K562 (cell line): ENCODE measurements at regions not wholly inside any gene's neighbourhood (a gene's known extent, or its start where the extent isn't known, plus 50 kb on each side); places are given as distances from the start of the nearest gene placed in this dataset.

Experiments used
- ATAC-seq: fragments of 200-7000 bp; cut with Tn5 transposase; 3 replicates; pipeline ENCODE4 v1.9.1; 2020; ENCODE audit warnings: moderate library complexity
- BruUV-seq: library from RNA; stranded (reverse); fragments of 400-500 nt; replicated peaks from 2 replicates; lab custom pipeline; 2021; lab: Mats Ljungman, UMichigan
- CTCF ChIA-PET: fragments of 300-600 bp; formaldehyde crosslinking; extraction: SDS; loops from one replicate; lab custom pipeline; 2021; ENCODE audit warnings: low intra/inter-chr PET ratio; lab: Yijun Ruan, JAX
- POLR2A ChIA-PET: fragments of 300-600, 350-650 bp; sonication (Branson Sonifier 250); formaldehyde crosslinking; extraction: SDS; loops from one replicate; lab custom pipeline; 2021; ENCODE audit warnings: antibody characterized with exemption, inconsistent platforms; lab: Yijun Ruan, JAX
- DNase-seq, 4 experiments: peaks; one replicate each; pipeline versions ENCODE4 v3.0.0 to v3.0.0-alpha.2; 2011 to 2018; ENCODE audit warnings: low spot score in 3 of 4, mixed read lengths in 3 of 4; ENCODE audit errors: extremely low read depth in 1 of 4
- FAIRE-seq: peaks from 2 replicates; lab custom pipeline; 2011; peaks lifted over from hg19 to GRCh38; lab: Jason Lieb, UNC
- H2AFZ ChIP-seq: 2 replicates; pipeline ENCODE4 v1.6.0; 2011; ENCODE audit warnings: low read depth, low read length, control low read depth, inconsistent platforms
- H3K27ac ChIP-seq: fragments of 200-600 bp; 3 replicates; pipeline ENCODE4 v1.8.0; 2011; ENCODE audit warnings: low read depth, mild to moderate bottlenecking, control low read depth, inconsistent platforms, low read length, moderate library complexity, mixed read lengths; ENCODE audit errors: extremely low read depth
- H3K27me3 ChIP-seq, 2 experiments: fragments of 300-600 bp in 1 of 2; 2 replicates in 1 of 2; 3 replicates in 1 of 2; pipeline versions ENCODE4 v1.6.0 to v1.8.0; 2011; ENCODE audit warnings: inconsistent platforms in 2 of 2, low read length in 2 of 2, mild to moderate bottlenecking in 1 of 2, mixed read lengths in 1 of 2, moderate library complexity in 1 of 2; ENCODE audit not compliant: control insufficient read depth in 2 of 2, insufficient read depth in 2 of 2
- H3K36me3 ChIP-seq: fragments of 300-600 bp; 3 replicates; pipeline ENCODE4 v1.8.0; 2011; ENCODE audit warnings: mild to moderate bottlenecking, low read length, inconsistent platforms; ENCODE audit not compliant: control insufficient read depth, insufficient read depth
- H3K4me1 ChIP-seq, 2 experiments: fragments of 200-600 bp in 1 of 2; replicated peaks in 1 of 2; 2 replicates in 1 of 2; 3 replicates in 1 of 2; pipeline versions ENCODE4 v1.5.1 to v1.8.0; 2011; ENCODE audit warnings: inconsistent platforms in 2 of 2, low read length in 2 of 2, mild to moderate bottlenecking in 1 of 2, mixed read lengths in 1 of 2, moderate library complexity in 1 of 2; ENCODE audit not compliant: control insufficient read depth in 2 of 2, insufficient read depth in 2 of 2
- H3K4me2 ChIP-seq: 2 replicates; pipeline ENCODE4 v1.6.1; 2011; ENCODE audit warnings: low read length, control low read depth, inconsistent platforms, mixed read lengths; ENCODE audit not compliant: insufficient read depth
- H3K4me3 ChIP-seq: fragments of 200-600 bp; sonication (generic), shearing (Covaris generic); 2 replicates; pipeline ENCODE4 v1.5.1; 2016; ENCODE audit warnings: control low read depth, inconsistent platforms
- H3K79me2 ChIP-seq: fragments of 200-600 bp; 3 replicates; pipeline ENCODE4 v1.8.0; 2011; ENCODE audit warnings: low read length, inconsistent platforms; ENCODE audit not compliant: control insufficient read depth, insufficient read depth
- H3K9ac ChIP-seq, 2 experiments: 2 replicates each; pipeline versions ENCODE4 v1.6.0 to v1.6.1; 2011; ENCODE audit warnings: low read depth in 2 of 2, low read length in 2 of 2, control low read depth in 1 of 2, inconsistent platforms in 1 of 2, mild to moderate bottlenecking in 1 of 2, mixed read lengths in 1 of 2; ENCODE audit not compliant: insufficient read depth in 1 of 2
- H3K9me1 ChIP-seq: one replicate; pipeline ENCODE4 v1.6.0; 2011; ENCODE audit warnings: inconsistent platforms, mild to moderate bottlenecking, low read length, moderate library complexity; ENCODE audit not compliant: control insufficient read depth, insufficient read depth
- H3K9me3 ChIP-seq: replicated peaks from 2 replicates; pipeline ENCODE4 v1.5.1; 2011; ENCODE audit warnings: low read depth, low read length, inconsistent platforms; ENCODE audit not compliant: control insufficient read depth, insufficient read depth
- H4K20me1 ChIP-seq: replicated peaks from 2 replicates; pipeline ENCODE4 v1.6.1; 2011; ENCODE audit warnings: low read length, inconsistent platforms, mixed read lengths; ENCODE audit not compliant: control insufficient read depth, insufficient read depth
- KLF6 ChIP-seq: fragments of 250-450 bp; sonication (Bioruptor Pico); IDR thresholded peaks from 2 replicates; pipeline ENCODE4 v1.4.0; 2020; ENCODE audit warnings: mild to moderate bottlenecking, moderate library complexity, borderline replicate concordance
- MEIS2 ChIP-seq: fragments of 450-650 bp; IDR thresholded peaks from 2 replicates; pipeline ENCODE4 v1.6.1; 2014; ENCODE audit warnings: mild to moderate bottlenecking; ENCODE audit not compliant: partially characterized antibody
- ZNF384 ChIP-seq: IDR thresholded peaks from 2 replicates; pipeline ENCODE4 v1.6.1; 2012; ENCODE audit warnings: low read depth, low read length, improper control_type of control experiment
- WGBS: fragments of 100-300 bp; shearing (Covaris generic); methylation state at CpG from one replicate; pipeline ENCODE4 v1.1.6; 2016; ENCODE audit warnings: low coverage, mixed read lengths; ENCODE audit not compliant: insufficient coverage; ENCODE audit errors: missing lambda C conversion rate; 5-methylcytosine and 5-hydroxymethylcytosine counted together
- in situ Hi-C: fragments of 300-500 bp; cut with MboI; formaldehyde crosslinking; loops from 4 replicates; pipeline ENCODE4 v1.15.0; 2018; ENCODE audit warnings: inconsistent platforms, mixed read lengths
- intact Hi-C: fragments of 100-400 bp; cut with micrococcal nuclease; formaldehyde crosslinking; loops from 2 replicates; pipeline ENCODE4 v1.14.2; 2022

GRCh38 chr1:87796471-87796901 lies 467.8 kb downstream of the LMO4 start:
- Histone ChIP-seq H3K9me1 (no peaks in the 10 kb centered on the region), H2AFZ (peak overlapping the region; percentile 17; the same call in 1 of the 2 replicates), H3K9me3 (no peaks in the 10 kb centered on the region), H3K36me3 (no peaks in the 10 kb centered on the region), H3K4me3 (no peak overlapping the region)
- CTCF ChIA-PET = no interaction called here
- 0% methylated on average over 9 of the region's 9 CpGs for WGBS
- TF ChIP-seq MEIS2 (peak; percentile 39), ZNF384 (no peak)
- TF ChIP-seq, all 486 proteins: peak for 1
- Histone ChIP-seq H3K27me3 (no peaks in the 10 kb centered on the region), H4K20me1 (no peaks in the 10 kb centered on the region), H3K79me2 (no peaks in the 10 kb centered on the region), H3K9ac (no peak overlapping the region), H3K4me2 (no peak overlapping the region), H3K4me1 (no peaks in the 10 kb centered on the region), H3K27ac (no peak overlapping the region)
- in situ Hi-C loops (no loop called here), intact Hi-C loops (no loop called here)
- no TSS peak for BruUV-seq
- DNase-seq = no peak
- no peak for ATAC-seq
- POLR2A ChIA-PET = interaction anchor here (0.9 kb wide), 1 partner anchor 34 kb away, joined by 3 read pairs; no protein-coding TSS in a partner anchor
- no peak for FAIRE-seq

GRCh38 chr1:87799451-87799850 lies 470.8 kb downstream of the LMO4 start:
- no TSS peak for BruUV-seq

More at GRCh38 chr1:87799451-87799850, 470.8 kb downstream of the LMO4 start:
- no peaks in the 10 kb centered on the region for H4K20me1 ChIP-seq
- H2AFZ ChIP-seq = no peak overlapping the region
- no peak for TF ChIP-seq KLF6 (CRISPR knock-in tag)
- TF ChIP-seq, all 486 proteins: peak for 0
- ChIA-PET CTCF (no interaction called here), POLR2A (interaction anchor here (0.6 kb wide), 1 partner anchor 100 kb away, joined by 3 read pairs; no protein-coding TSS in a partner anchor)
- DNase-seq (no peak), FAIRE-seq (no peak), ATAC-seq (no peak)
- Histone ChIP-seq H3K9me1 (no peaks in the 10 kb centered on the region), H3K27ac (no peak overlapping the region), H3K36me3 (no peaks in the 10 kb centered on the region), H3K9ac (no peak overlapping the region), H3K27me3 (no peaks in the 10 kb centered on the region), H3K4me2 (no peak overlapping the region), H3K9me3 (no peaks in the 10 kb centered on the region), H3K4me3 (no peak overlapping the region), H3K4me1 (no peaks in the 10 kb centered on the region), H3K79me2 (no peaks in the 10 kb centered on the region)
- 12% methylated on average over 7 of the region's 7 CpGs for WGBS
- intact Hi-C loops (no loop called here), in situ Hi-C loops (no loop called here)
